ENCODE measurements at regions not wholly inside any gene's neighbourhood (a gene's known extent, or its start where the extent isn't known, plus 50 kb on each side); places are given as distances from the start of the nearest gene placed in this dataset.

DNA sequence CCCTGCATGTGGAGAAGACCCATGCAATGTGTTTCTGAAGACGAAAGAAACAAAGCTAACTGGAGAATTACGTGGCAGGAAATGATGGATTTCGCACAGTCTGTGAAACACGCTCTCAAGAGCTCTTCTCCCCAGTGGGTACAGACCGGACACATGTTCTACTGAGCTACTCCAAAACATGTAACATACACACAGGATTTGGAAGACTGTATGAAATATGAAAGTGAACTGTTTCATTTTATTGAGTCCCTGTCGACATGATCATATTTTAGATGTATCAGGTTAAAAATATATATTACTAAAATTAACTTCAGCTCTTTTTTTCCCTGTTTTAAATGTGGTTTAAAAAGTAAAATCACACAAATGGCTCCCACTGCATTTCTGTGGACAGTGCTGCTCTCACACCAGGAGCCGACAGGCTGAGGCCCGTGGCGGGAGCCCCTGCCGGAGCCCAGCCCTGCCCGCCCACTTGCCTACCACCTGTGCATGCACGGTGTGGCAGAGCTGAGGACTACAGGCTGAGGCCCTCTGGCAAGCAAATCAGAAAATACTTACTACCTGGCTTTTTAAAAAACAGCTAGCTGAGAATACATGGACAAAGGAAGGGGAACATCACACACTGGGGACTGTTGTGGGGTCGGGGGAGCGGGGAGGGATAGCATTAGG, 58.9 kb upstream of the NXT1 start:
- TF ChIP-seq, protein P1, sequence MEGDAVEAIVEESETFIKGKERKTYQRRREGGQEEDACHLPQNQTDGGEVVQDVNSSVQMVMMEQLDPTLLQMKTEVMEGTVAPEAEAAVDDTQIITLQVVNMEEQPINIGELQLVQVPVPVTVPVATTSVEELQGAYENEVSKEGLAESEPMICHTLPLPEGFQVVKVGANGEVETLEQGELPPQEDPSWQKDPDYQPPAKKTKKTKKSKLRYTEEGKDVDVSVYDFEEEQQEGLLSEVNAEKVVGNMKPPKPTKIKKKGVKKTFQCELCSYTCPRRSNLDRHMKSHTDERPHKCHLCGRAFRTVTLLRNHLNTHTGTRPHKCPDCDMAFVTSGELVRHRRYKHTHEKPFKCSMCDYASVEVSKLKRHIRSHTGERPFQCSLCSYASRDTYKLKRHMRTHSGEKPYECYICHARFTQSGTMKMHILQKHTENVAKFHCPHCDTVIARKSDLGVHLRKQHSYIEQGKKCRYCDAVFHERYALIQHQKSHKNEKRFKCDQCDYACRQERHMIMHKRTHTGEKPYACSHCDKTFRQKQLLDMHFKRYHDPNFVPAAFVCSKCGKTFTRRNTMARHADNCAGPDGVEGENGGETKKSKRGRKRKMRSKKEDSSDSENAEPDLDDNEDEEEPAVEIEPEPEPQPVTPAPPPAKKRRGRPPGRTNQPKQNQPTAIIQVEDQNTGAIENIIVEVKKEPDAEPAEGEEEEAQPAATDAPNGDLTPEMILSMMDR (IDR thresholded peaks at IDR 0.05; ENCODE audit: poor library complexity, severe bottlenecking): no peak
- Histone ChIP-seq H3K27me3 (ENCODE audit: insufficient read depth, poor library complexity, severe bottlenecking) (no peaks in the 10 kb centered on the region), H3K4me1 (ENCODE audit: insufficient read depth, poor library complexity, severe bottlenecking) (no peaks in the 10 kb centered on the region), H3K9me3 (ENCODE audit: severe bottlenecking) (no peaks in the 10 kb centered on the region), H3K36me3 (ENCODE audit: low read depth) (no peaks in the 10 kb centered on the region), H3K4me3 (ENCODE audit: severe bottlenecking) (no peak overlapping the region), H3K27ac (ENCODE audit: poor library complexity, severe bottlenecking) (no peak overlapping the region)
- ATAC-seq (ENCODE audit: low read depth) (no peak), DNase-seq (ENCODE audit: low spot score) (peak; percentile 34)

DNA sequence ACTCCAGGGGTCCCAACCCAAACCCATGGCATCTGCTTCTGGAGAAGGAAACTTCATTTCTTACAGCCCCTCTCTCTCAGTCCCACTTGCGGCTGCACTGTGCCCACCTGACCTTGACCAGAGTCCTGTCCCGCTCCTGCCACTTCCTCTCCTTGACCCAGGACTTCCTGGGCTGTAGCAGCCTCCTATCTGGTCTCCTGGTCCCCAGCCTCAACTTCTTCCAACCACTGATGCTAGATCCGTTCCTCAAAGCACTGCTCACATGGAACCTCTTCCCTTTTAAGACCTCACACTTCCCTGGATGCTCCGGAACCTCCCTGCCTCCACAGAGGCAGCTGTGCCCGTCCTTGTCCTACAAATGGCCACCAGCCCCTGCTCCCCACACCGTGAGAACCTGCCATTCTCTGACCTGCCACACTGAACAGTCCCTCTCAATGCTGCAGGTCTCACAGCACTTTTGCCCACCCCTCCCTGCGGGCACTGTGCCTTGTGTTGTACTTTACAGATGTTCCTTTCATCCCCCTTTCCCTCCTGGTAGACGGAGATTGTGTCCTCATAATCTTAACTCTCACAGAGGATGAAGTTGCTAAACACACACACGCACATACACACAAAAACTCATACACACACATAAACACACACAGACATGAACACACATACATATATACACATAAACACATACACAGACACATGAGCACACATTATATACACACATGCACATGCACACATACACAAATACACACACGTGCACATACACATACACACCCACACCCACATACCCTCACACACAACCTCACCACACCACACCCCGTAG, 59.6 kb upstream of the NXT1 start:
- no peak overlapping the region for H3K4me3 ChIP-seq (ENCODE audit: severe bottlenecking)
- ATAC-seq (ENCODE audit: low read depth) (no peak), DNase-seq (ENCODE audit: low spot score) (peak; percentile 29)
- H3K4me1 ChIP-seq (ENCODE audit: insufficient read depth, poor library complexity, severe bottlenecking): no peaks in the 10 kb centered on the region
- no peak overlapping the region for H3K27ac ChIP-seq (ENCODE audit: poor library complexity, severe bottlenecking)
- TF ChIP-seq, protein P1 (IDR thresholded peaks at IDR 0.05; ENCODE audit: poor library complexity, severe bottlenecking): no peak
- H3K36me3 ChIP-seq (ENCODE audit: low read depth): no peaks in the 10 kb centered on the region
- H3K27me3 ChIP-seq (ENCODE audit: insufficient read depth, poor library complexity, severe bottlenecking): no peaks in the 10 kb centered on the region
- H3K9me3 ChIP-seq (ENCODE audit: severe bottlenecking): no peaks in the 10 kb centered on the region

DNA sequence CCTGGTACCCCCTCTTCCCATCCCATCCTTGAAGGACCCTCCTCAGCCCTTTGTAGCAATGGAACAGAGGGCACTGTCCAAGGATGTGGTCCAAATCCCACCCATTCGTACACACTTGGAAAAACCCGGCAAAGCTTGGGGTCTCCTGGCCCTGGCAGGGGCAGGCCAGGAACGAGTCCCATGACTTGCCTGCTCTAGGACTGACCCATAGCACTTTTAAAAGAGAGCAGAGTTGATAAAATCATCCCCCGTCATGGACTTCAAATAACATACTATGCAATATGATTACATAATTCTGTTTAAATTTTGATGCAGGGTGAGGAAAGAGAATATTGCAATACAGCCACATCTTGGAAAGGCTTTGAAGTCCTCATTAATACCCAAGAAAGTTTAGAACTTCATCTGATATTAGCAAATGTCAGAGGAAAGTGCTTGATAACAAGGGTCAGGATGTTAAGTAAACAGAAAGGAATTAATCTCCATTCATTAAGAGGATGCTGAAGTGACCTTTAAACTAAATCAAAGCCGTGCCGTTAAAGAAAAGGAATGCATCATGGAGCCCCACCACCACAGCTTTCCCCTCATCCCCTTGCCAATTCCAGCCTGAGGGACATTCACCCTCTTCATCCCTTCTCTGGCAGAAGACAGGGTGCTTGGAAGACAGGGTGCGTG, 60.7 kb upstream of the NXT1 start:
- DNase-seq (ENCODE audit: low spot score) (peak; percentile 15), ATAC-seq (ENCODE audit: low read depth) (no peak)
- H3K27me3 ChIP-seq (ENCODE audit: insufficient read depth, poor library complexity, severe bottlenecking): no peaks in the 10 kb centered on the region
- TF ChIP-seq, protein P1 (IDR thresholded peaks at IDR 0.05; ENCODE audit: poor library complexity, severe bottlenecking): no peak
- no peak overlapping the region for H3K4me3 ChIP-seq (ENCODE audit: severe bottlenecking)
- H3K36me3 ChIP-seq (ENCODE audit: low read depth): no peaks in the 10 kb centered on the region
- H3K9me3 ChIP-seq (ENCODE audit: severe bottlenecking): no peaks in the 10 kb centered on the region
- H3K27ac ChIP-seq (ENCODE audit: poor library complexity, severe bottlenecking): no peak overlapping the region
- H3K4me1 ChIP-seq (ENCODE audit: insufficient read depth, poor library complexity, severe bottlenecking): no peaks in the 10 kb centered on the region

DNA sequence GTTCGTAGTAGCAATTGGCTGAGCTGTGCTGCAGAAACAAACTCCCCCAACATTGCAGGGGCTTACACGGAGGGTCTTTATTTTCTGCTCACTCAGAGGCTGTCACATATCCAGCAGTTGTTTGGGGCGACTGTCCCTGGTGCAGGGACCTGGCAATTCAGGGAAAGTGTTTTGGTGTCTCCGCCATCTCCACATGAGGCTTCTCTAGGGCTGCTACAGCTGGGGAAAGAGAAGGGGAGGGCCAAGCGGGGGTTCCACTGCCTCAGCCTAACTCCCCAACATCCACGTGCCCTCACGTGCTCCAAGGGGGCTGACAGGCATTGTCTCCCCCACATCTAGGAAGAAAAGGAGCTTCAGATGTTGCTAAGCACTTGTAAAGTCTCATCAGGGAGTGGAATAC, 61.3 kb upstream of the NXT1 start:
- Histone ChIP-seq H3K9me3 (ENCODE audit: severe bottlenecking) (no peaks in the 10 kb centered on the region), H3K4me1 (ENCODE audit: insufficient read depth, poor library complexity, severe bottlenecking) (no peaks in the 10 kb centered on the region), H3K4me3 (ENCODE audit: severe bottlenecking) (no peak overlapping the region), H3K27me3 (ENCODE audit: insufficient read depth, poor library complexity, severe bottlenecking) (no peaks in the 10 kb centered on the region), H3K27ac (ENCODE audit: poor library complexity, severe bottlenecking) (no peak overlapping the region), H3K36me3 (ENCODE audit: low read depth) (no peaks in the 10 kb centered on the region)
- DNase-seq (ENCODE audit: low spot score): peak; percentile 0
- TF ChIP-seq, protein P1 (IDR thresholded peaks at IDR 0.05; ENCODE audit: poor library complexity, severe bottlenecking): no peak
- ATAC-seq (ENCODE audit: low read depth): no peak

Measured in RWPE2 (cell line).